ENCODE measurements at regions not wholly inside any gene's neighbourhood (a gene's known extent, or its start where the extent isn't known, plus 50 kb on each side); places are given as distances from the start of the nearest gene placed in this dataset.

- H3K27me3 ChIP-seq (ENCODE audit: control insufficient read depth in 2 of 2, insufficient read depth in 2 of 2, low read length in 2 of 2) = no peaks in the 10 kb centered on the region
- no peak overlapping the region for H3K27ac ChIP-seq (ENCODE audit: insufficient read depth, low read depth, low read length)
- no peak overlapping the region for H2AFZ ChIP-seq (ENCODE audit: low read depth, low read length)
- H3K36me3 ChIP-seq (ENCODE audit: control insufficient read depth in 2 of 2, extremely low read depth in 1 of 2, insufficient read depth in 2 of 2, low read length in 2 of 2) = no peaks in the 10 kb centered on the region
- ChIA-PET CTCF (interaction anchor here (1.0 to 1.6 kb wide), 3 partner anchors 8 to 25 kb away, joined by 3 to 4 read pairs (median 3); no protein-coding TSS in a partner anchor), POLR2A (no interaction called here)
- TF ChIP-seq MAX (IDR thresholded peaks at IDR 0.05; ENCODE audit: insufficient read depth, insufficient read length) (no peak), CTCF (IDR thresholded peaks at IDR 0.05; ENCODE audit: extremely low read depth in 1 of 2, insufficient read depth in 1 of 2, low read depth in 1 of 2, low read length in 2 of 2) (no peak), MYC (IDR thresholded peaks at IDR 0.05; ENCODE audit: low read depth, low read length) (no peak), GATA2 (IDR thresholded peaks at IDR 0.05; ENCODE audit: insufficient read depth, insufficient read length, low read depth, low read length) (no peak), FOS (IDR thresholded peaks at IDR 0.05; ENCODE audit: borderline replicate concordance, insufficient read depth, low read length) (no peak), JUN (IDR thresholded peaks at IDR 0.05; ENCODE audit: borderline replicate concordance, insufficient read depth, insufficient read length, low read depth) (no peak), POLR2A (IDR thresholded peaks at IDR 0.05; ENCODE audit: low read depth, low read length) (no peak), POLR2AphosphoS5 (IDR thresholded peaks at IDR 0.05; ENCODE audit: insufficient read depth, low read depth, low read length) (no peak)
- H3K4me3 ChIP-seq (replicated peaks in 1 of 3; ENCODE audit: insufficient read depth in 1 of 3, low read depth in 1 of 3, low read length in 3 of 3) = no peak overlapping the region
- no peaks in the 10 kb centered on the region for H3K79me2 ChIP-seq (ENCODE audit: control insufficient read depth, insufficient read depth, low read length)
- dilution Hi-C loops (cut with MboI; ENCODE audit: extremely low pct_ligation_motif_present, low sequenced_read_pairs) = no loop called here
- DNase-seq (ENCODE audit: low read depth, low spot score) (no peak), FAIRE-seq (no peak)
- intact Hi-C loops (cut with micrococcal nuclease) = loop anchor here (2.0 kb wide), 1 partner anchor 65 kb away; no protein-coding TSS in a partner anchor
- H3K9ac ChIP-seq (replicated peaks; ENCODE audit: extremely low read depth, insufficient read depth, low read length) = no peak overlapping the region
- BruUV-seq (replicated peaks) = no TSS peak
- no peak overlapping the region for H3K4me2 ChIP-seq (ENCODE audit: insufficient read depth, low read length)
- peaks cover 3% of the 10 kb centered on the region for H3K4me1 ChIP-seq (ENCODE audit: control insufficient read depth, extremely low read depth, insufficient read depth, low read length)
- H4K20me1 ChIP-seq (replicated peaks; ENCODE audit: control insufficient read depth, extremely low read depth, insufficient read depth, low read length) = no peaks in the 10 kb centered on the region
- H3K9me1 ChIP-seq (replicated peaks; ENCODE audit: control insufficient read depth, extremely low read depth, insufficient read depth, low read length) = no peaks in the 10 kb centered on the region
- H3K9me3 ChIP-seq (replicated peaks; ENCODE audit: control insufficient read depth, insufficient read depth, low read length) = no peaks in the 10 kb centered on the region
Measured at GRCh38 chr11:8329336-8329735, 65.7 kb upstream of the LMO1 start.
